Kasumi-1 (cell line): ENCODE measurements at regions not wholly inside any gene's neighbourhood (a gene's known extent, or its start where the extent isn't known, plus 50 kb on each side); places are given as distances from the start of the nearest gene placed in this dataset.
"Not testable (repeated sequence)": the region's sequence is repeated elsewhere in the genome, so short reads cannot be mapped to it uniquely, and the experiment has no call there.

Experiments
- DNase-seq, 2 experiments: peaks; one replicate each; lab custom pipeline; 2025; lab: John Stamatoyannopoulos, UW

GRCh38 chr4:38519666-38520065 is 144.3 kb upstream of the KLF3 start:
- DNase-seq = no peak

- DNase-seq = no peak
Measured at GRCh38 chr4:38523054-38523453, 140.9 kb upstream of the KLF3 start.

DNA sequence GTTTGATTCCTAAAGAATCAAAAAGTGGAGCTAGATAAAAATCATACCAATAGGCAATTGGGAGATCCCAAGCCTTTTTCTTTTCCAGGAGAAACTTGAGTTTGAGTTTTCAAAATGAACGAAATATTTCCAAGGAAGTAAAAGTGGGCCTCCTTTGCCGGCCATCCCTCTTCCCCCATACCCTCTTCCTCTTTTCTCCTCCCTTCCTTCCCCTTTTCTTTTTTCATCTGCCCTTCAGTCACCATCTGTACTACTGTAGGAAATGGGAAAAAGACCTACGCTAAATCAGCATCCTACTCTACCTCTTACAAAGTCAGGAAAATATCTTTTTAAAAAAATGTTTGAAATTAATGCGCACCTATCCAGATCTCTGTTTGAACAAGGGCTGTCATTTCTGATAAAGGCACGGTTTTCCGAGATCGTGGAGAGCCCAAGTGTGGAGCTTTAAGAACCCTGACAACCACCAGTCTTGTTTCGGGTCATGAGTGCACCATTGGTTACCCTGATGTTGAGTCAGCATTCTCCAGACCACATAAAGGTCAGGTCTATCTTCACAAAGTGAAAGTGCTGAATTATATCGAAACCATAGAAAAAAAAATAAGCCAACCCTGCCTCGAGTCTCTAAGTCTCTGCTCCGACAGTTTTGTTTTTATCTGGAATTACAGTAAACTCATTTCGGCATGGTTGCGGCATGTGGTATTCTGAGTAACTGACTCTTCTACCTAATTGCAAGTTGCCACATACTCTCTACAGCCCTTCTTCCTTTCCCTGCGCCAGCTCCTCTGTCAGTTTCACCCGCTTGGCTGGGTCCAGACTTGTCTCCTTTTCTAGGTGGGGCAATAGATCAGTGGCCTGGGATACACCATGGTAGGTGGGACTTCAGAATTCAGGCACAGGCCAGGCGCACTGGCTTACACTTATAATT is 140.2 kb upstream of the KLF3 start:
- peak; percentile 17 to 26 for DNase-seq

- no peak for DNase-seq
Measured at GRCh38 chr4:38526412-38526811, 137.6 kb upstream of the KLF3 start.

DNA sequence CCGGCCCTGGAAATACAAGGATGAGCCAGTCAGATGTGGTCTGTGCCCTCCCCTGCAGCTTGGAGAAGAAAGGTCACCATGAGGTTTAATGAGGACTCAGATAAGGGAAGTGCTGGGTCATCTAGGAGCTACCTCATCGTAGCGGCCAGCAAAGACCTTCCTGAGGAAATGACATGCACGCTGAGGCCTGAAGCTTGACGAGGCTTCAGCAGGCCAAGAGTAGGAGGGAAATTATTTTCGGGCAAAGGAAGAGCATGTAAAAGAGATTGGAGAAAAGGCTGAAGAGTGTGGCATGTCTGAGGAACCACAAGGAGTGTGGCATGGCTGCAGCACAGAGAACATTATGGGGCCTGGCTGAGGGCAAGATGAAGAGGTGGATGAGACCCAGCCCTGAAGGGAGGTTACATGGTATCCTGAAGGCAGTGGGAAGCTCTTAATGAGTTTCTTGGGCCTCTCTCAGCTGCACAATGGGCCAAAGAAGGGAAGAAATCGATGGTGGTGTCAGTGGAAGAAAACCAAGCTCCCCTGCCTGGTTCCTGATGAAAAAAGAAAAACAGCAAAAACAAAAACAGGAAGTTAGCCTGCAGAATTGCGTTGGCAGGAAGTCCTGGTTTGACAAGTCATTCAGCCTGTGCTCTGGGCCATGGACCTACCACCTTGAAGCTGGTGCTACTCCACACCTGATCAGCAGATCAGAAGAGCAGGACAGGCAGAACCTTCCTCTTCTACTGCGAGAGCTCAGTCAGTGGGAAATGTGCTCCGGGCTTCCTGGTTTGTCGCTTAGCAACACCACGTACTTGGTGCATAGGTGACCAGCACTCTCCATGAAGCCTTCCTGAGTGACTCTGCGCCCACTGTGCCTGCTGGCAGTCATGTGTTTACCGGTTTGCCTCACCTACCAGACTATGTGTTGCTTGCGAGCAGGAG is 134.5 kb upstream of the KLF3 start:
- peak; percentile 33 to 38 for DNase-seq

- DNase-seq = no peak
Measured at GRCh38 chr4:38530486-38530885, 133.5 kb upstream of the KLF3 start.

DNA sequence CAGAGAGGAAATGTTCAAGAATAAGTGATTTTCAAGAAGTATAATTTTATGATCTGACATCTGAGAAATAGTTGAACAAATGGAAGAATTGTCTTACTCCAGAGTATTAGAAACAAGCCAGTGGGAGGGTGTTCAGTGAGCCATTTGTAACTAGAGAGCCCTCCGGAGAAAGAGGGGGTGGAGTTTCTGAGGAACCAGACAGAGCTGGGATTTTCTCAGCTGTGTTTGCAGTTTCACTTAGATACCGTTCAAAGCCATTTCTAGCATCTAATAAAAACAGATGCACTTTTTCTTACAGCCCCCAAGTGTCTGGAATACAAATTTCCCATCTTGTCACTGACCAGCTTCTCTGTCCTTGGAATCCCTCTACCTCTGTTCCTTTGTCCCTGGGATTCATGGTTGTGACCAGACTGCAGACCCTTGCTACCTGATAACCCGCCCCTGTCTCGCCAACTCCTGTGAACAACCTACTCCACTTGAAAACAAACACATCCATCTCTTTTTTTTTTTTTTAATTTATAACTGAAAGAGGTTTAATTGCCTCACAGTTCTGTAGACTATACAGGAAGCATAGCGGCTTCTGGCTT is 132.8 kb upstream of the KLF3 start:
- DNase-seq = no peak

DNA sequence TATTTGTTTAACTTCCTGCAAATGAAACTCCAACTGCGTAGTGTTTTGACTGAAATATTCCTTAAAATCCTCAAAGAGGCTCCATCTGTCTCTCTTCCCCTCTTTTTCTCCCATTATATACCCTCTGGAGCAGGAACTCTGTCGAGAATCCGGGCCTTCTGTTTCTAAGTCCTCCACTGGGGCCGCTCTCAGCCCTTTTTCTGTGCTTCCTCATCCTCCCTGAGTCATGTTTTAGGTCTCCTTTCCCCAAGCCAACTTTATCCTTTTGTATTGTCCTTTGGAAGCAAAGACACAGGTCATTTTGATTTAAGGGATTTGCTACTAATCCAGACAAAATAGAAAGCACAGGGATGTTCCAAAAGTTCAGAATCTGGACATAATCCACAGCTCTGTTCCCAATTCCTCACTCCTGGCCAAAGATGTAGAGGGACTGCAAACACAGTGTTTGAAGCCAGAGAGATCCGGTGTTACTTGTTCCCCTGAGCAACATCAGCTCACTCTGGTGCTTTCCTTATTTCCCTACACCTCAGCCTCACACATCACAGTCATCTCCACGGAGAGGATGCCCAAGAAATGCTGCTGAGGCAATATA is 131.0 kb upstream of the KLF3 start:
- DNase-seq = no peak

- no peak for DNase-seq
Measured at GRCh38 chr4:38534344-38535045, 129.5 kb upstream of the KLF3 start.

- not testable (repeated sequence) for DNase-seq
Measured at GRCh38 chr4:38535071-38535470, 128.9 kb upstream of the KLF3 start.

GRCh38 chr4:38535717-38536116 is 128.3 kb upstream of the KLF3 start:
- DNase-seq = no peak

DNA sequence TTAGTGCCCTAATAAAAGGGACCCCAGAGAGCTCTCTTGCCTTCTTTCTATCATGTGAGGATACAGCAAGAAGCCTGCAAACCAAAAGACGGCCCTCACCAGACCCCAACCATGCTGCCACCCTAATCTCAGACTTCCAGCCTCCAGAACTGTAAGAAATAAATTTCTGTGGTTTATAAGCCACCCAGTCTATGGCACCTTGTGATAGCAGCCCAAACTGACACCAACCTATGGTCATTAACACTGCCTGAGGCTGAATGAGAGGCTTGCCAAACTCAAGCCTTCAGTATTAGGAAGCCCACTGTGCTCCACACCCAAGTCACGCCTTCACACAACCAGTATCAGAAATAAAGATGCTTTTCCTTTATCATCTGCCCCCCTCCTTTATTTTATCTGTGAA is 127.3 kb upstream of the KLF3 start:
- DNase-seq = no peak

- no peak for DNase-seq
Measured at GRCh38 chr4:38537666-38538065, 126.3 kb upstream of the KLF3 start.

DNA sequence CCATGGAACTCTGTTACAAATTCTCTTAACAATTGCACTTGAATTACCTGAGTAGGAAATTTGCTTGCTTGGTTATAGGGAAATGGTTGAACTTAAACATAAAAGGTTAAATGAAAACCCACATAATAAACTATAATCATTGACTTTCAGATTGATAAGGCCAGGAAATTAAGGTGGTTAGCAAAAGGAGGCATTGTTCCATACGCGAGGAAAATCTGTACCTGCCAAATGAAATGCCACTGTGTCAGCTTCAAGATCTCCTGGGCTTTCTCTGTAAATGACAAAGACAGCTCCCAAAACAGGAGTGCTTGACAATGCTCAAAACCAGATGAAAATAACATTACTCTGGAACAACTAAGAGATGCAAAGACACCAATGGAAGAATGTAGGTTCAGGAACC is 125.5 kb upstream of the KLF3 start:
- no peak for DNase-seq

DNA sequence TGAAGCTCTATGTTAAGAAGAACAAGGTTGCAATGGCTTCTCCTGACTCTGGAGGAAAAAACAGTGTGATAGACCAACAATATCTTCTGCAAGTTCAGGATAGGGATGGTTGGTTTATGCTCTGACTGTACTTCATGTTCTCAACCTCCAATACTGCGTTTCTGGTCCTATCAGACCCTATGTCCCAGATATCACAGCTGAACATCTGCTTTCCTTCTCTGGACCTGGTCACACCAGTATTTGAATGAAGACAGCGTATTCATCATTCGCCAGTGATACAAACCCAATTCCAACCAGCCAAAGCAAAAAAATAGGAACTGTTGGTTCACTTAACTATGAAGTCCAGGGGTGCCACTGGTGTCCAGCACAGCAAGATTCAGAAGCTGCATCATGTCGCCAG is 124.5 kb upstream of the KLF3 start:
- DNase-seq = no peak

DNA sequence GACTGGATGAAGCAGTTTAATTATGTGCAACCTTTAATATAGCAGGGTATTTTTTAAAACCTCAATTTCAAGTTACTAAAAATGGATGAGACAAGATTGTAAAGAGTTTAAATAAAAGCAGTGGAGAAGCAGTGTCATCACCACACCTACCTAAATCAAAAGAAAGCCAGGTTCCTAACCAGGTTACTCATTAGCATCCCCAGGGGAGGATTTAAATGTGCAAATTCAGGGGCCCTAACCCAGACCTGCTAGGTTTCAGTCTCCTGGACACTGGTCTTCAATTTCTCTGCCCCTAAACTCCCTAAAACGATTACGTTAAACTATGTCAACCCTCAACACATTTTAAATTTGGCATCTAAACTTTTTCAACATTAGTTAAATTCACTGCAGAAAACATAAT is 116.9 kb upstream of the KLF3 start:
- no peak for DNase-seq

GRCh38 chr4:38548256-38548655 is 115.7 kb upstream of the KLF3 start:
- DNase-seq = no peak

DNA sequence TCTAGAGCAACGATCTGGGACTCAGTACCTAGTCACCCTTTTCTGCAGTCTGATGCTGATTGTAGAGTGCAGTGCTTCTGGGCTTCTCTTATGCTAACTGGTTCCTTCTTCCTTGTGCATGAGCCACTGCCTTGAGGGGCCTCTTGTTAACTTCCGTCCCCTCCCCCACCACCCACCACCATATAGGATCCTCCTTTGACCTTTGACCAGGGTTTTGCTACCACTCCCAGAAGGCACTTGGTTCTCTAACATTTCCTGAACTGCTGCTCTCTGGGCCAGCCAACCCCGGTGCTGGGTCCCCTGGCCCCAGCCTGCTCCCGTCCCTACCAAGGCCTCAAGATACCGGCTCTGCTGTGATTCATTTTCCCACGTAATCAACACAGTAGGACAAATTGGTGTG is 104.6 kb upstream of the KLF3 start:
- DNase-seq = no peak

GRCh38 chr4:38560340-38560739 is 103.7 kb upstream of the KLF3 start:
- DNase-seq = no peak

DNA sequence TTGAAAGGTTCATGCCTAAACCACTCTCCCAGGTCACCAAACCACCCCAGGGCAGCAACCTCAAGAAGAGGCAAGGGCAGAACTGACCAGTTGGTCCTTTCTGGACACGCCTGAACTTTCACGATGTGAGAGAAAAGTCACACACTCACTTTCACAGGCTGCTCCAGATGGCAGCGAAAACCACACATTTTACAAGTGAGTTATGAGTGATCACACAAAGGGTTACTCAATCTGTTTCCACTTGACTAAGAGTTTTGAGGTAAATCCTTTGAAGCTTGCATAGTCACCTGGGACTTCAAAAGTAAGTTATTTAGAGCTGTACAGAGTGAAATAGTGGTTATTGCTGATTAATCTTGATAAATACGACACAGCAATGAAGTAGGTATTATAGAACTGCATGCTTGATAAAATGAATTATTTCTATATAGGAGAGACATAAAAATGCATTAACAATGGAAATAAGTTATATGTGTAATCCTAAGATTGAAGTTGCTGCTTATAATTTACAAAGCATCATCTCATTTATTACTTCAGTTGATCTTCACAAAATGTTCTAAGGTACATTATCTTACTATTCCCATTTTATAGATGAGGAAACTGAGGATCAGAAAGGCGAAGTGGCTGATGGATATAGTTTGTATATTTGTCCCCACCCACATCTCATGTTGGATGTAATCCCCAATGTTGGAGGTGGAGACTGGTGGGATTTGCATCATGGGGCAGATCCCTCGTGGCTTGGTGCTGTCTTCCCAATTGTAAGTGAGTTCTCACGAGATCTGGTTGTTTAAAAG is 103.0 kb upstream of the KLF3 start:
- no peak for DNase-seq

DNA sequence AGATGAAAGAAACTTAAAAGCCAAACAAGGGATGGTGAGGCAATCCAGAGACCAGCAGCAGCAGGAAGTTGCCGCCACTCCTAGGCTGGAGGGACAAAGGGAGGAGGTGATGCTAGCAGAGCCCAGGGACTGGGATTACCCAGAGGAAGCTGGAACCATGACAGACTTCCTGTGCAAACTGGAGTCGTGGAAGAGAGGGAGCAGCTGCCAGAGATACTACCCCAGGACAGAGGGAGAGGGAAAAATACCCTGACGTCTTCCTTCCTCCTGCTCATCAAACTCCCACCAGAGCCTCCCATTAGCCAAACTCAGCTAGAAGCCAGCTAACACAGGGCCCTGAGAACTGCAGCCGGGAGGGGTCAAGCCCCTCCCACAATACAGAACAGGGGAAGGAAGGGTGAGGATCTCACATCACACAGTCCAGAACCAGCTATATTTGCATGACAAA is 101.2 kb upstream of the KLF3 start:
- peak; percentile 66 to 68 for DNase-seq
